Suprapubic skin (tissue), 4 donors: ENCODE measurements at regions not wholly inside any gene's neighbourhood (a gene's known extent, or its start where the extent isn't known, plus 50 kb on each side); places are given as distances from the start of the nearest gene placed in this dataset.

ENCODE experiments used
- CTCF ChIP-seq, 2 donors: fragments of 200-600 bp in 1 of 2; fragments of 450-650 bp in 1 of 2; sonication (generic) in 1 of 2; IDR thresholded peaks; one replicate each; pipeline ENCODE4 v1.5.1; 2016 to 2019; ENCODE audit warnings: antibody characterized with exemption in 2 of 2, mild to moderate bottlenecking in 1 of 2, moderate library complexity in 1 of 2
- POLR2A ChIP-seq, 2 donors: fragments of 450-650 bp; IDR thresholded peaks; one replicate each; pipeline ENCODE4 v1.6.1; 2017; ENCODE audit warnings: antibody characterized with exemption in 2 of 2, mild to moderate bottlenecking in 2 of 2, moderate library complexity in 2 of 2
- POLR2AphosphoS5 ChIP-seq, 3 donors: sonication (generic); formaldehyde crosslinking; IDR thresholded peaks; one replicate each; pipeline ENCODE4 v1.6.1; 2017; ENCODE audit warnings: antibody characterized with exemption in 3 of 3

GRCh38 chr5:133741396-133741795 is 129.1 kb upstream of the FSTL4 start:
- TF ChIP-seq CTCF (IDR thresholded peaks at IDR 0.05) (no peak), POLR2AphosphoS5 (IDR thresholded peaks at IDR 0.05) (no peak), POLR2A (IDR thresholded peaks at IDR 0.05) (no peak)
